GM12878 (cell line): ENCODE measurements at regions not wholly inside any gene's neighbourhood (a gene's known extent, or its start where the extent isn't known, plus 50 kb on each side); places are given as distances from the start of the nearest gene placed in this dataset.

Experiments used
- ATAC-seq: fragments of 200-7000 bp; cut with Tn5 transposase; 3 replicates; pipeline ENCODE4 v1.9.1; 2020; ENCODE audit warnings: mild to moderate bottlenecking, moderate library complexity
- BruUV-seq: library from RNA; stranded (reverse); fragments of 400-500 nt; replicated peaks from 2 replicates; lab custom pipeline; 2021; lab: Mats Ljungman, UMichigan
- CTCF ChIA-PET: fragments of 300-600 bp; sonication (Branson Sonifier 250); formaldehyde crosslinking; extraction: SDS; loops from one replicate; lab custom pipeline; 2021; ENCODE audit warnings: inconsistent platforms; lab: Yijun Ruan, JAX
- POLR2A ChIA-PET: fragments of 350-600 bp; formaldehyde crosslinking; extraction: SDS; loops from one replicate; lab custom pipeline; 2021; ENCODE audit warnings: inconsistent platforms; lab: Charles Lee
- RAD21 ChIA-PET: fragments of 300-600 bp; sonication (Branson Sonifier 250); formaldehyde crosslinking; loops from one replicate; lab custom pipeline; 2023; ENCODE audit warnings: antibody characterized with exemption; ENCODE audit not compliant: unreplicated experiment; lab: Charles Lee
- SMC1A ChIA-PET: fragments of 300-600 bp; sonication (Branson Sonifier 250); formaldehyde crosslinking; loops from one replicate; lab custom pipeline; 2023; ENCODE audit not compliant: unreplicated experiment, uncharacterized antibody; lab: Charles Lee
- DNase-seq: peaks from one replicate; pipeline ENCODE4 v3.0.0-alpha.2; 2011; ENCODE audit warnings: low read depth, low spot score
- FAIRE-seq: peaks from 3 replicates; lab custom pipeline; 2011; peaks lifted over from hg19 to GRCh38; lab: Jason Lieb, UNC
- H2AFZ ChIP-seq: 2 replicates; pipeline ENCODE4 v1.6.0; 2011; ENCODE audit warnings: low read depth, low read length, control low read depth; ENCODE audit not compliant: control insufficient read depth
- H3K27ac ChIP-seq: 2 replicates; pipeline ENCODE4 v1.5.1; 2011; ENCODE audit warnings: control low read depth; ENCODE audit not compliant: control insufficient read depth, insufficient read depth
- H3K27me3 ChIP-seq, 2 experiments: replicated peaks in 1 of 2; 2 replicates each; pipeline versions ENCODE4 v1.6.0 to v1.6.1; 2011; ENCODE audit warnings: low read length in 1 of 2; ENCODE audit not compliant: control insufficient read depth in 2 of 2, insufficient read depth in 2 of 2
- H3K36me3 ChIP-seq, 2 experiments: 2 replicates each; pipeline ENCODE4 v1.5.1; 2011; ENCODE audit warnings: low read length in 1 of 2; ENCODE audit not compliant: control insufficient read depth in 2 of 2, insufficient read depth in 2 of 2
- H3K4me1 ChIP-seq: 2 replicates; pipeline ENCODE4 v1.6.1; 2011; ENCODE audit warnings: mild to moderate bottlenecking, low read length, moderate library complexity, mixed read lengths; ENCODE audit not compliant: control insufficient read depth, insufficient read depth
- H3K4me2 ChIP-seq: 2 replicates; pipeline ENCODE4 v1.6.0; 2011; ENCODE audit warnings: control low read depth; ENCODE audit not compliant: control insufficient read depth, insufficient read depth
- H3K4me3 ChIP-seq: fragments of 200-600 bp; sonication (generic); 2 replicates; pipeline ENCODE4 v1.5.1; 2016
- H3K79me2 ChIP-seq: 2 replicates; pipeline ENCODE4 v1.6.0; 2011; ENCODE audit warnings: low read length; ENCODE audit not compliant: control insufficient read depth, insufficient read depth
- H3K9ac ChIP-seq: 2 replicates; pipeline ENCODE4 v1.8.0; 2011; ENCODE audit warnings: low read length, control low read depth, mixed read lengths; ENCODE audit not compliant: control insufficient read depth, insufficient read depth
- H3K9me3 ChIP-seq: replicated peaks from 3 replicates; pipeline ENCODE4 v1.5.1; 2011; ENCODE audit warnings: mild to moderate bottlenecking, low read length; ENCODE audit not compliant: control insufficient read depth, insufficient read depth
- H4K20me1 ChIP-seq: 2 replicates; pipeline ENCODE4 v1.6.0; 2011; ENCODE audit not compliant: control insufficient read depth, insufficient read depth
- BRCA1 ChIP-seq: IDR thresholded peaks from 2 replicates; pipeline ENCODE4 v1.6.1; 2011; ENCODE audit warnings: low read depth, low read length, improper control_type of control experiment
- CHD1 ChIP-seq: IDR thresholded peaks from 2 replicates; pipeline ENCODE4 v1.6.1; 2012; ENCODE audit warnings: low read depth, low read length, improper control_type of control experiment
- ELK1 ChIP-seq: IDR thresholded peaks from 2 replicates; pipeline ENCODE4 v1.6.1; 2012; ENCODE audit warnings: low read depth, low read length, improper control_type of control experiment
- EZH2 ChIP-seq: IDR thresholded peaks from 2 replicates; pipeline ENCODE4 v1.6.1; 2012; ENCODE audit warnings: low read depth, mild to moderate bottlenecking, control low read depth, inconsistent platforms, low read length, borderline replicate concordance; ENCODE audit not compliant: control insufficient read depth
- FOXM1 ChIP-seq: IDR thresholded peaks from 2 replicates; pipeline ENCODE4 v1.6.1; 2012; ENCODE audit warnings: low read depth, mild to moderate bottlenecking, inconsistent platforms, low read length, moderate library complexity
- HDAC6 ChIP-seq: fragments of 200-600 bp; sonication (generic); IDR thresholded peaks from one replicate; pipeline ENCODE4 v1.8.0; 2017; ENCODE audit warnings: antibody characterized with exemption; ENCODE audit not compliant: unreplicated experiment
- IKZF2 ChIP-seq, 2 experiments: fragments of 450-650 bp; IDR thresholded peaks; 2 replicates each; pipeline ENCODE4 v1.6.1; 2017; ENCODE audit warnings: mild to moderate bottlenecking in 2 of 2, moderate library complexity in 2 of 2
- LARP7 ChIP-seq: fragments of 450-650 bp; IDR thresholded peaks from 2 replicates; pipeline ENCODE4 v1.6.1; 2017; ENCODE audit warnings: mild to moderate bottlenecking
- MTA3 ChIP-seq: IDR thresholded peaks from 2 replicates; pipeline ENCODE4 v1.6.1; 2012; ENCODE audit warnings: low read length, inconsistent platforms, borderline replicate concordance
- PAX5 ChIP-seq: IDR thresholded peaks from 2 replicates; pipeline ENCODE4 v1.6.1; 2011; ENCODE audit warnings: low read depth, low read length, borderline replicate concordance
- PAX8 ChIP-seq: fragments of 450-650 bp; IDR thresholded peaks from 2 replicates; pipeline ENCODE4 v1.6.1; 2017; ENCODE audit warnings: mild to moderate bottlenecking, moderate library complexity
- RAD21 ChIP-seq: IDR thresholded peaks from 2 replicates; pipeline ENCODE4 v1.6.1; 2011; ENCODE audit warnings: mild to moderate bottlenecking, low read depth, low read length, moderate library complexity; ENCODE audit not compliant: insufficient read depth
- SMC3 ChIP-seq: IDR thresholded peaks from 2 replicates; pipeline ENCODE4 v1.6.1; 2011; ENCODE audit warnings: low read length, improper control_type of control experiment, borderline replicate concordance
- STAT1 ChIP-seq: fragments of 450-650 bp; conservative IDR thresholded peaks from 2 replicates; pipeline ENCODE4 v1.6.1; 2014; ENCODE audit warnings: antibody characterized with exemption, mild to moderate bottlenecking
- ZNF217 ChIP-seq: fragments of 450-650 bp; IDR thresholded peaks from 2 replicates; pipeline ENCODE4 v1.6.1; 2017; ENCODE audit warnings: antibody characterized with exemption, mild to moderate bottlenecking
- WGBS: methylation state at CpG from one replicate; pipeline ENCODE4 v1.1.6; 2016; ENCODE audit warnings: low lambda C conversion rate; ENCODE audit not compliant: insufficient replicate concordance, insufficient coverage; ENCODE audit errors: missing lambda C conversion rate; 5-methylcytosine and 5-hydroxymethylcytosine counted together
- in situ Hi-C: fragments of 300-500 bp; cut with MboI; formaldehyde crosslinking; loops from 9 replicates; pipeline ENCODE4 v1.14.3; 2018; ENCODE audit warnings: mixed read lengths
- intact Hi-C: fragments of 100-400 bp; cut with micrococcal nuclease; formaldehyde crosslinking; loops from one replicate; pipeline ENCODE4 v1.14.2; 2022; ENCODE audit not compliant: unreplicated experiment

- intact Hi-C loops, result no loop called here
- H3K27ac ChIP-seq, result no peak overlapping the region
- ATAC-seq, result no peak
- H3K27me3 ChIP-seq, result no peaks in the 10 kb centered on the region
- 4% methylated on average over 4 of the region's 4 CpGs for WGBS
- CTCF ChIA-PET, result interaction anchor here (0.6 to 1.5 kb wide), 2 partner anchors 10 to 41 kb away, joined by 3 read pairs; no protein-coding TSS in a partner anchor
- no peaks in the 10 kb centered on the region for H3K4me1 ChIP-seq
- DNase-seq, result no peak
- no TSS peak for BruUV-seq
- POLR2A ChIA-PET, result no interaction called here
- H3K9me3 ChIP-seq, result no peaks in the 10 kb centered on the region
- SMC1A ChIA-PET, result interaction anchor here (0.8 kb wide), 1 partner anchor 21 kb away, joined by 3 read pairs; no protein-coding TSS in a partner anchor
- no peak overlapping the region for H2AFZ ChIP-seq
- no peak for TF ChIP-seq BRCA1
- no peak for TF ChIP-seq HDAC6
- TF ChIP-seq ZNF217, result no peak
- FAIRE-seq, result peak; percentile 71
- in situ Hi-C loops, result no loop called here
- no peak overlapping the region for H3K9ac ChIP-seq
- H4K20me1 ChIP-seq, result no peaks in the 10 kb centered on the region
- no peak overlapping the region for H3K4me2 ChIP-seq
- RAD21 ChIA-PET, result no interaction called here
- no peak overlapping the region for H3K4me3 ChIP-seq
- H3K79me2 ChIP-seq, result no peaks in the 10 kb centered on the region
- H3K36me3 ChIP-seq, result no peaks in the 10 kb centered on the region
Observed at GRCh38 chr3:151638555-151639417, 94.9 kb upstream of the AADACL2 start.

- Histone ChIP-seq H3K9me3 (no peaks in the 10 kb centered on the region), H2AFZ (no peak overlapping the region), H3K27me3 (no peaks in the 10 kb centered on the region), H3K4me1 (no peaks in the 10 kb centered on the region), H3K4me3 (no peak overlapping the region), H4K20me1 (no peaks in the 10 kb centered on the region), H3K27ac (no peak overlapping the region), H3K9ac (no peak overlapping the region), H3K79me2 (no peaks in the 10 kb centered on the region), H3K36me3 (no peaks in the 10 kb centered on the region), H3K4me2 (no peak overlapping the region)
- SMC1A ChIA-PET, result no interaction called here
- RAD21 ChIA-PET, result no interaction called here
- CTCF ChIA-PET, result no interaction called here
- ATAC-seq (no peak), DNase-seq (no peak), FAIRE-seq (no peak)
- intact Hi-C loops (no loop called here), in situ Hi-C loops (no loop called here)
- TF ChIP-seq LARP7 (no peak), EZH2 (no peak), STAT1 (no peak), IKZF2 (IDR thresholded peaks at IDR 0.05) (no peak), CHD1 (no peak), PAX5 (no peak), SMC3 (no peak), PAX8 (no peak), FOXM1 (no peak), RAD21 (no peak), ELK1 (no peak), MTA3 (no peak)
- BruUV-seq, result no TSS peak
- POLR2A ChIA-PET, result no interaction called here
- WGBS, result 1% methylated on average over 3 of the region's 3 CpGs
Observed at GRCh38 chr3:151635905-151636304, 97.8 kb upstream of the AADACL2 start.
